ENCODE measurements at regions not wholly inside any gene's neighbourhood (a gene's known extent, or its start where the extent isn't known, plus 50 kb on each side); places are given as distances from the start of the nearest gene placed in this dataset.

DNA sequence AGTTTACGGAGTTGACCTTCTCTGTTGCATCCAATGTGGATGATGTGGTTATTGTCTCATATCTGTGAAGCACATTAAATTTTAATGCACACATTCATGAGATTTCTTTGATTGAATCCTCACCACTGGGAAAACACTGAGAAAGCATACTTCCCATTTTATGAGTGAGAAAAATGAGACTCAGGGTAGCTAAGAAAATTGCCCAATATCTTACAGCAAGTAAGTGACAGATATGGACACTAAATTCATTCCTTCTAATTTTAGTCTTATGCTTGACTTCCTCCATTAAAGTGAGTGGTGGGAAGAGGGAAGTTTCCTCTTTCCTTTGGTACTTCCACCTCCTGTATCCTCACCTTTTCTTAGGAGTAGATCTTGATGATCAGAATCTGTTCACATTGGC, 504.8 kb upstream of the BOD1L1 start:
- CTCF ChIA-PET: no interaction called here
- Histone ChIP-seq H3K27ac (ENCODE audit: extremely low read depth, low read depth, low read length) (no peak overlapping the region), H3K4me1 (ENCODE audit: control insufficient read depth, insufficient read depth, low read length) (no peaks in the 10 kb centered on the region), H3K36me3 (ENCODE audit: control insufficient read depth in 2 of 2, insufficient read depth in 1 of 2, low read length in 2 of 2) (no peaks in the 10 kb centered on the region), H3K4me3 (ENCODE audit: low read depth, low read length) (no peak overlapping the region), H3K9me3 (ENCODE audit: control insufficient read depth, insufficient read depth, low read depth, low read length) (no peaks in the 10 kb centered on the region)
- POLR2A ChIA-PET: no interaction called here
- TF ChIP-seq, protein P1, sequence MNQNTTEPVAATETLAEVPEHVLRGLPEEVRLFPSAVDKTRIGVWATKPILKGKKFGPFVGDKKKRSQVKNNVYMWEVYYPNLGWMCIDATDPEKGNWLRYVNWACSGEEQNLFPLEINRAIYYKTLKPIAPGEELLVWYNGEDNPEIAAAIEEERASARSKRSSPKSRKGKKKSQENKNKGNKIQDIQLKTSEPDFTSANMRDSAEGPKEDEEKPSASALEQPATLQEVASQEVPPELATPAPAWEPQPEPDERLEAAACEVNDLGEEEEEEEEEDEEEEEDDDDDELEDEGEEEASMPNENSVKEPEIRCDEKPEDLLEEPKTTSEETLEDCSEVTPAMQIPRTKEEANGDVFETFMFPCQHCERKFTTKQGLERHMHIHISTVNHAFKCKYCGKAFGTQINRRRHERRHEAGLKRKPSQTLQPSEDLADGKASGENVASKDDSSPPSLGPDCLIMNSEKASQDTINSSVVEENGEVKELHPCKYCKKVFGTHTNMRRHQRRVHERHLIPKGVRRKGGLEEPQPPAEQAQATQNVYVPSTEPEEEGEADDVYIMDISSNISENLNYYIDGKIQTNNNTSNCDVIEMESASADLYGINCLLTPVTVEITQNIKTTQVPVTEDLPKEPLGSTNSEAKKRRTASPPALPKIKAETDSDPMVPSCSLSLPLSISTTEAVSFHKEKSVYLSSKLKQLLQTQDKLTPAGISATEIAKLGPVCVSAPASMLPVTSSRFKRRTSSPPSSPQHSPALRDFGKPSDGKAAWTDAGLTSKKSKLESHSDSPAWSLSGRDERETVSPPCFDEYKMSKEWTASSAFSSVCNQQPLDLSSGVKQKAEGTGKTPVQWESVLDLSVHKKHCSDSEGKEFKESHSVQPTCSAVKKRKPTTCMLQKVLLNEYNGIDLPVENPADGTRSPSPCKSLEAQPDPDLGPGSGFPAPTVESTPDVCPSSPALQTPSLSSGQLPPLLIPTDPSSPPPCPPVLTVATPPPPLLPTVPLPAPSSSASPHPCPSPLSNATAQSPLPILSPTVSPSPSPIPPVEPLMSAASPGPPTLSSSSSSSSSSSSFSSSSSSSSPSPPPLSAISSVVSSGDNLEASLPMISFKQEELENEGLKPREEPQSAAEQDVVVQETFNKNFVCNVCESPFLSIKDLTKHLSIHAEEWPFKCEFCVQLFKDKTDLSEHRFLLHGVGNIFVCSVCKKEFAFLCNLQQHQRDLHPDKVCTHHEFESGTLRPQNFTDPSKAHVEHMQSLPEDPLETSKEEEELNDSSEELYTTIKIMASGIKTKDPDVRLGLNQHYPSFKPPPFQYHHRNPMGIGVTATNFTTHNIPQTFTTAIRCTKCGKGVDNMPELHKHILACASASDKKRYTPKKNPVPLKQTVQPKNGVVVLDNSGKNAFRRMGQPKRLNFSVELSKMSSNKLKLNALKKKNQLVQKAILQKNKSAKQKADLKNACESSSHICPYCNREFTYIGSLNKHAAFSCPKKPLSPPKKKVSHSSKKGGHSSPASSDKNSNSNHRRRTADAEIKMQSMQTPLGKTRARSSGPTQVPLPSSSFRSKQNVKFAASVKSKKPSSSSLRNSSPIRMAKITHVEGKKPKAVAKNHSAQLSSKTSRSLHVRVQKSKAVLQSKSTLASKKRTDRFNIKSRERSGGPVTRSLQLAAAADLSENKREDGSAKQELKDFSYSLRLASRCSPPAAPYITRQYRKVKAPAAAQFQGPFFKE (tag by site-specific recombination; IDR thresholded peaks at IDR 0.05; ENCODE audit: borderline replicate concordance): no peak
- TF ChIP-seq ZNF302 (tag by site-specific recombination; IDR thresholded peaks at IDR 0.05; ENCODE audit: low read depth) (no peak), ZIC2 (tag by site-specific recombination; IDR thresholded peaks at IDR 0.05) (no peak), EGR2 (tag by site-specific recombination; IDR thresholded peaks at IDR 0.05; ENCODE audit: low read depth) (no peak), PRDM1 (tag by site-specific recombination; IDR thresholded peaks at IDR 0.05) (no peak), ZSCAN16 (tag by site-specific recombination; IDR thresholded peaks at IDR 0.05) (no peak), MEIS1 (CRISPR knock-in tag; IDR thresholded peaks at IDR 0.05; ENCODE audit: borderline replicate concordance) (no peak), ZNF23 (tag by site-specific recombination; IDR thresholded peaks at IDR 0.05; ENCODE audit: borderline replicate concordance) (no peak), ZNF76 (tag by site-specific recombination; IDR thresholded peaks at IDR 0.05; ENCODE audit: borderline replicate concordance, low read depth) (no peak), ZNF292 (tag by site-specific recombination; IDR thresholded peaks at IDR 0.05; ENCODE audit: borderline replicate concordance, low read depth) (no peak), BCL11B (tag by site-specific recombination; IDR thresholded peaks at IDR 0.05; ENCODE audit: low read depth) (no peak), ZNF391 (tag by site-specific recombination; IDR thresholded peaks at IDR 0.05; ENCODE audit: borderline replicate concordance, low read depth) (no peak), ZNF701 (tag by site-specific recombination; IDR thresholded peaks at IDR 0.05) (no peak), ZNF629 (tag by site-specific recombination; IDR thresholded peaks at IDR 0.05) (no peak), HOXD13 (CRISPR knock-in tag; IDR thresholded peaks at IDR 0.05; ENCODE audit: borderline replicate concordance) (no peak), ZFP37 (tag by site-specific recombination; IDR thresholded peaks at IDR 0.05) (no peak)
- TF ChIP-seq, protein P2, sequence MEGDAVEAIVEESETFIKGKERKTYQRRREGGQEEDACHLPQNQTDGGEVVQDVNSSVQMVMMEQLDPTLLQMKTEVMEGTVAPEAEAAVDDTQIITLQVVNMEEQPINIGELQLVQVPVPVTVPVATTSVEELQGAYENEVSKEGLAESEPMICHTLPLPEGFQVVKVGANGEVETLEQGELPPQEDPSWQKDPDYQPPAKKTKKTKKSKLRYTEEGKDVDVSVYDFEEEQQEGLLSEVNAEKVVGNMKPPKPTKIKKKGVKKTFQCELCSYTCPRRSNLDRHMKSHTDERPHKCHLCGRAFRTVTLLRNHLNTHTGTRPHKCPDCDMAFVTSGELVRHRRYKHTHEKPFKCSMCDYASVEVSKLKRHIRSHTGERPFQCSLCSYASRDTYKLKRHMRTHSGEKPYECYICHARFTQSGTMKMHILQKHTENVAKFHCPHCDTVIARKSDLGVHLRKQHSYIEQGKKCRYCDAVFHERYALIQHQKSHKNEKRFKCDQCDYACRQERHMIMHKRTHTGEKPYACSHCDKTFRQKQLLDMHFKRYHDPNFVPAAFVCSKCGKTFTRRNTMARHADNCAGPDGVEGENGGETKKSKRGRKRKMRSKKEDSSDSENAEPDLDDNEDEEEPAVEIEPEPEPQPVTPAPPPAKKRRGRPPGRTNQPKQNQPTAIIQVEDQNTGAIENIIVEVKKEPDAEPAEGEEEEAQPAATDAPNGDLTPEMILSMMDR (tag by site-specific recombination; IDR thresholded peaks at IDR 0.05): no peak
- TF ChIP-seq, protein P3, sequence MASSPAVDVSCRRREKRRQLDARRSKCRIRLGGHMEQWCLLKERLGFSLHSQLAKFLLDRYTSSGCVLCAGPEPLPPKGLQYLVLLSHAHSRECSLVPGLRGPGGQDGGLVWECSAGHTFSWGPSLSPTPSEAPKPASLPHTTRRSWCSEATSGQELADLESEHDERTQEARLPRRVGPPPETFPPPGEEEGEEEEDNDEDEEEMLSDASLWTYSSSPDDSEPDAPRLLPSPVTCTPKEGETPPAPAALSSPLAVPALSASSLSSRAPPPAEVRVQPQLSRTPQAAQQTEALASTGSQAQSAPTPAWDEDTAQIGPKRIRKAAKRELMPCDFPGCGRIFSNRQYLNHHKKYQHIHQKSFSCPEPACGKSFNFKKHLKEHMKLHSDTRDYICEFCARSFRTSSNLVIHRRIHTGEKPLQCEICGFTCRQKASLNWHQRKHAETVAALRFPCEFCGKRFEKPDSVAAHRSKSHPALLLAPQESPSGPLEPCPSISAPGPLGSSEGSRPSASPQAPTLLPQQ (tag by site-specific recombination; IDR thresholded peaks at IDR 0.05): no peak

Measured in HEK293 (cell line).